Body of pancreas (tissue), 4 donors: ENCODE measurements at regions not wholly inside any gene's neighbourhood (a gene's known extent, or its start where the extent isn't known, plus 50 kb on each side); places are given as distances from the start of the nearest gene placed in this dataset.

Experiments
- ATAC-seq: fragments of 150-250 bp; one replicate; pipeline ENCODE4 v1.9.1; 2016
- DNase-seq, 4 donors: peaks; one replicate each; pipeline ENCODE4 v3.0.0-alpha.2; 2019
- H3K27ac ChIP-seq, 4 donors: fragments of 200-600 bp; sonication (generic); 1 replicate in 3 of 4; 2 replicates in 1 of 4; pipeline versions ENCODE4 v1.5.1 to v1.6.1; 2016 to 2019; ENCODE audit warnings: mild to moderate bottlenecking in 1 of 4, mixed read lengths in 1 of 4, moderate library complexity in 1 of 4
- H3K27me3 ChIP-seq, 2 donors: fragments of 200-600 bp; sonication (generic); one replicate each; pipeline ENCODE4 v1.6.0; 2016; ENCODE audit warnings: mild to moderate bottlenecking in 1 of 2
- H3K36me3 ChIP-seq, 2 donors: fragments of 200-600 bp; sonication (generic); replicated peaks in 1 of 2; 2 replicates each; pipeline ENCODE4 v1.5.1; 2016; ENCODE audit warnings: low read depth in 2 of 2; ENCODE audit not compliant: insufficient read depth in 1 of 2
- H3K4me1 ChIP-seq: fragments of 200-600 bp; sonication (generic); one replicate; pipeline ENCODE4 v1.6.0; 2016
- H3K4me3 ChIP-seq, 2 donors: fragments of 200-600 bp; sonication (generic); 1 replicate in 1 of 2; 2 replicates in 1 of 2; pipeline ENCODE4 v1.5.1; 2016 to 2019
- H3K9me3 ChIP-seq, 3 donors: fragments of 200-600 bp; sonication (generic); 1 replicate in 2 of 3; 2 replicates in 1 of 3; pipeline ENCODE4 v1.5.1; 2016
- CTCF ChIP-seq, 7 experiments: fragments of 450-650 bp in 4 of 7; fragments of 200-600 bp in 3 of 7; sonication (generic) in 3 of 7; IDR thresholded peaks; one replicate each; pipeline ENCODE4 v1.5.1; 2016 to 2019; ENCODE audit warnings: antibody characterized with exemption in 7 of 7
- POLR2A ChIP-seq, 3 donors: fragments of 450-650 bp; IDR thresholded peaks; one replicate each; pipeline ENCODE4 v1.6.1; 2016; ENCODE audit warnings: antibody characterized with exemption in 3 of 3, mild to moderate bottlenecking in 2 of 3
- WGBS, 2 donors: methylation state at CpG; one replicate each; pipeline ENCODE4 v1.1.5; 2017; 5-methylcytosine and 5-hydroxymethylcytosine counted together
- intact Hi-C: fragments of 100-400 bp; cut with DNase I; formaldehyde crosslinking; loops from one replicate; pipeline ENCODE4 v1.15.1; 2023

- 71 to 81% methylated on average over 7 of the region's 7 CpGs for WGBS, 2 donors
- Histone ChIP-seq H3K36me3 (no peaks in the 10 kb centered on the region), H3K9me3 (no peaks in the 10 kb centered on the region), H3K4me1 (no peaks in the 10 kb centered on the region), H3K27ac (no peak overlapping the region), H3K4me3 (no peak overlapping the region), H3K27me3 (no peaks in the 10 kb centered on the region)
- no peak for TF ChIP-seq POLR2A (IDR thresholded peaks at IDR 0.05)
- TF ChIP-seq CTCF (IDR thresholded peaks at IDR 0.05), result peak in 1 of 7 experiments; percentile 4
- intact Hi-C loops, result no loop called here
- DNase-seq, result no peak
- ATAC-seq, result no peak
Observed at GRCh38 chr22:25382762-25383161, 163.3 kb downstream of the CRYBB2 start.

- intact Hi-C loops, result no loop called here
- Histone ChIP-seq H3K4me1 (no peaks in the 10 kb centered on the region), H3K4me3 (no peak overlapping the region), H3K36me3 (no peaks in the 10 kb centered on the region), H3K9me3 (no peaks in the 10 kb centered on the region), H3K27ac (no peak overlapping the region), H3K27me3 (no peaks in the 10 kb centered on the region)
- ATAC-seq (no peak), DNase-seq (no peak)
- TF ChIP-seq POLR2A (IDR thresholded peaks at IDR 0.05), result no peak
- TF ChIP-seq CTCF (IDR thresholded peaks at IDR 0.05), result no peak
- 68 to 82% methylated on average over 10 to 15 of the region's 15 CpGs for WGBS, 2 donors
Observed at GRCh38 chr22:25383278-25383820, 163.9 kb downstream of the CRYBB2 start.

GRCh38 chr22:25383892-25384291 is 164.5 kb downstream of the CRYBB2 start:
- H3K36me3 ChIP-seq, result no peaks in the 10 kb centered on the region
- intact Hi-C loops, result no loop called here
- H3K9me3 ChIP-seq, result no peaks in the 10 kb centered on the region
- ATAC-seq (no peak), DNase-seq (no peak)
- H3K4me3 ChIP-seq, result no peak overlapping the region
- H3K4me1 ChIP-seq, result no peaks in the 10 kb centered on the region
- TF ChIP-seq POLR2A (IDR thresholded peaks at IDR 0.05) (no peak), CTCF (IDR thresholded peaks at IDR 0.05) (no peak)
- H3K27me3 ChIP-seq, result no peaks in the 10 kb centered on the region
- 86 to 88% methylated on average over 15 to 18 of the region's 18 CpGs for WGBS, 2 donors
- H3K27ac ChIP-seq, result no peak overlapping the region

- 74 to 94% methylated on average over 9 of the region's 9 CpGs for WGBS, 2 donors
- intact Hi-C loops, result no loop called here
- H3K27ac ChIP-seq, result no peak overlapping the region
- no peak for ATAC-seq
- H3K27me3 ChIP-seq, result no peaks in the 10 kb centered on the region
- no peak for DNase-seq
- TF ChIP-seq POLR2A (IDR thresholded peaks at IDR 0.05), result no peak
- TF ChIP-seq CTCF (IDR thresholded peaks at IDR 0.05), result no peak
- H3K4me3 ChIP-seq, result no peak overlapping the region
- no peaks in the 10 kb centered on the region for H3K9me3 ChIP-seq
- H3K4me1 ChIP-seq, result peaks cover 18% of the 10 kb centered on the region
- H3K36me3 ChIP-seq, result no peaks in the 10 kb centered on the region
Observed at GRCh38 chr22:25386538-25386884, 167.1 kb downstream of the CRYBB2 start.

- 66 to 89% methylated on average over 5 to 12 of the region's 12 CpGs for WGBS, 2 donors
- ATAC-seq (no peak), DNase-seq (no peak)
- intact Hi-C loops, result no loop called here
- no peaks in the 10 kb centered on the region for H3K36me3 ChIP-seq
- H3K27me3 ChIP-seq, result no peaks in the 10 kb centered on the region
- no peak for TF ChIP-seq POLR2A (IDR thresholded peaks at IDR 0.05)
- H3K27ac ChIP-seq, result peak overlapping the region in 1 of 4 donors; percentile 12
- peaks cover 18% of the 10 kb centered on the region for H3K4me1 ChIP-seq
- H3K9me3 ChIP-seq, result no peaks in the 10 kb centered on the region
- H3K4me3 ChIP-seq, result no peak overlapping the region
Observed at GRCh38 chr22:25388415-25388814, 169.0 kb downstream of the CRYBB2 start.
